Retina (tissue), 1 donor: ENCODE measurements at regions not wholly inside any gene's neighbourhood (a gene's known extent, or its start where the extent isn't known, plus 50 kb on each side); places are given as distances from the start of the nearest gene placed in this dataset.
A peak's percentile ranks its signal among the peaks of the same experiment; 100 is the strongest.
"Not testable (repeated sequence)": the region's sequence is repeated elsewhere in the genome, so short reads cannot be mapped to it uniquely, and the experiment has no call there.

Source experiments
- DNase-seq: peaks from one replicate; pipeline ENCODE4 v3.0.0-alpha.2; 2016

DNA sequence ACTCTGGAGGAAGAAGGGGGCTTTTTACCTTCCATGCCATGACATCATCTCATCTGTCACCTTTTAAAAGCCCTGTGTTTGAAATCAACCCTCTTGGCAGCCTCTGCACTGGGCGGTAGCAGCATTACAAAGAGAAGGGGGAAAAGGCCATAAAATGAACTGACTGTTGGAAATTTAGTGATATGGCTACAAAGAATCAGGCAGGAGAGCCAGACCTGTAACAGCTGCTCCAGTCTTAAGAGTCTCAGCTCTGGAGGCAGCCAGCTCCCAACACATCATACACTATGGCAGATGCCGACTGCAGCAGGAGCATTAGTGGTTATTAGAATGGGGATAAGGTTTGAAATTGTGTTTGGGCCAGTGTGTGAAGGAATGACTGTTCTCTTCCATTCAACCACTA, 257.5 kb downstream of the DMAC1 start:
- no peak for DNase-seq

DNA sequence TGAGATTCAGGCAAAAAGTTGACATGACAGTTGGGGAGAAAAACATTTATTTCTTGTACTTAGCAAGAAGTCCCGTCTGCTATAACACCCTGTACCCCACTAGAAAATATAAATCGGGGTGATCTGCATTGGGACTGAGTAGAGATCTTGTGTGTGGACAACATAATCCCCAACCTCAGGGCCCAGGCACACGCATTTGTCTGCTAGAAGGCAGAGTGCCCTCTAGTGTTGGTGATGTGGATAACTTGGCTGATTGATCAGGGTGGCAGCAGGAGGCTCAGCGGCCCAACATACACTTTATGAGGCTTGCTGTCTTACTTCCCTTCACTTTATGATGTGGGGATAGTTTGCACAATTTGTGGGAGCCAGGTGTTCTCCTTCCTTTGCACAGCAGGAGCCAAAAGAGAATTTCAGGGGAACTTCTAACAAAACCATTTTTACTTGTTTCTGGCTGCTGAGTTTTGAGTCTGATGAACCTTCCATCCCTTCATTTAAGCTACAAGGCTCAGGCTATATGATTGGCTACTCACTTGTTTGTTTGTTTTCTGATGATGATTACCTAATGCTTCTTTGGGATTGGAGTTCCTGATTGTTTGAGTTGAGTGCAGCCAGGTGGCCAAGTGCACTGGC, 263.2 kb downstream of the DMAC1 start:
- peak; percentile 36 for DNase-seq

DNA sequence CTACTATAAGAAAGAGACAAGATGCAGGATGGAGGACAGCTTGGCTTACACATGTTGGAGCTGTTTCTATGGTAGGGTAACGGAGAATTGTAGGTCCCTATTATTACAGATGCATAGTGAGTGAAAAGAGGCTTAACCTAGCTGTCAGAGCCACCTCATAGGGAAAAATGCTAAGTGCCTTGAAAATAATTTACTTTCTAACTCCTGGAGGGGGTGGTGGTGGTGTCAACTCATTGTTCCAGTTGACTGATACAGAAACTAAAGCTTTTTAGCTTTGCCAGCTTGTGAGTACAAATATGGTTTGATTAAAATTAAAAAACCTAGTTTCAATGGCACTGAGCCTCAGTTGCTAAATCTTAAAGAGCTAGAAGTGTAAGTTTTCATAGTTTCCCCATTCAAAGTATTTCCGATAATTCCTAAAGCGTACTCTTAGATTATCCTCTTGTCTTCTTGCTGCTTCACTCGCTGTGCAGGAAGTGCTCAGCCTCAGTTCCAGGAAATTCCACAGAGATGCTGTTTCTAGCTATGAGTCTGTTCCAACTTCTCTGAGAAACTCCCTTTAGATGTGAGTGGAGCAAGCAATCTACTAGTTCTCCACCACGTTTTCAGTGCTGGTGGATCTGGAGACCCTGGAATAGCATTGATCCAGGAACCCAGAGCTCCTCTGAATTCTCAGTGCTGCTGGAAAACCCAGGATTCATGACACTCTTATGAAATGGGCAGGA, 265.2 kb downstream of the DMAC1 start:
- no peak for DNase-seq

DNA sequence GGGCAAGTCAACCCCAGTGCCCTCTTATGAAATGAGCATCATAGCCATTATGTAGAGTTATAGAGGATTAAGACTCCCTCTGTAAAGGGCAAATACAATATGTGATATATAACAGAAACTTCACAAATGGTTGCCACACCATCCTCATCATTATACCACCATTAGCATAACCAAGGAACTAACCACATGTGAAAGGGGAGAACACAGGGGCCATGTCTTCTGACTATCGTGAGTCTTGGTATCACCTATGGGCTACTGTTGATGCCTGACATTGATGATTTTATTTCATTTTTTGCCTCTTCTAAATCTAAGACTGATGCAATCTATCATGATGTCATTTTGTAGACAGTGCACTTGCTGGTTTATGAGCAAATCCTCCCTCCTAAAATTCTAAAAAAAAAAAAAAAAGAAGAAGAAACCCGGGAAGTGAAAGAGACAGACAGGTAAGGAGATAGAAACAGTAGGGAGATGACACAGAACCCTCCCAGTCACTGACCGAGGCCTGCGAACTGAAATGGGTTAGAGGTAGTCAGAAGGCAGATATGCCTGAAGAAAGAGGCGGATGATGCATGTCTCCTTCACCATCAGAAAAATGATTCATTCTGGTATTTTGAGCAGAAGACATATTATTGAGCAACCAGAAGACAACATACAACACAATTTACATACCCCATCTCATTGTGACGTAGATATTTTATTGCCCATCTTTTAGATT, 266.0 kb downstream of the DMAC1 start:
- DNase-seq = no peak

DNA sequence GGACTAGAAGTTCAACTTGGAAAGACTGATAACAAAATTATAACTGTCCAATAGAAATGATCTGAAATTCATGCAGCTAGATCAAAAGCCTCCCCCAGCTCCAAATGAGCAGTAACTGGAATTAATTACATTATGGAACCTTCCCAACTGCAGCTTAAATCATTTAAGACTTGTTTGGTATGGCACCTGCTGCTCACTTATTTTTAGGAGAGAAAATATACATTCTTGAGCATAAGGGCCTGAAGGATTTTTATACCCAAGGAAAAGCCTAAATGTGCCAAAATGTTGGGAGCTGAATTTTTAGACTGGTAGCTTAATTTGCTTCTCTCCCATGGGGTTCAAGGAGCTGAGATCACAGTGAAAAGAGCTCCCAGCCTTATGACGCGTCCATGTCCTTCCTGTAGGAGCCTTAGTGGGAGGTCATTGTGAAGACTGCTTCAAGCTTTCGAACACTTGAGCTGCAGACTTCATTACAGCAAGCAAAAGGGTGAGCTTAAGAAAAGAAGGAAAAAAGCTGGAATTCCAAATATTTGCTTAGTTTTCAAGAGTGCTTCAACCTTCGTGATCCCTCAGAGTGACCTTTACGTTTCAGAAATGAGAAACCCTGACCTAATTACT, 276.0 kb downstream of the DMAC1 start:
- no peak for DNase-seq

DNA sequence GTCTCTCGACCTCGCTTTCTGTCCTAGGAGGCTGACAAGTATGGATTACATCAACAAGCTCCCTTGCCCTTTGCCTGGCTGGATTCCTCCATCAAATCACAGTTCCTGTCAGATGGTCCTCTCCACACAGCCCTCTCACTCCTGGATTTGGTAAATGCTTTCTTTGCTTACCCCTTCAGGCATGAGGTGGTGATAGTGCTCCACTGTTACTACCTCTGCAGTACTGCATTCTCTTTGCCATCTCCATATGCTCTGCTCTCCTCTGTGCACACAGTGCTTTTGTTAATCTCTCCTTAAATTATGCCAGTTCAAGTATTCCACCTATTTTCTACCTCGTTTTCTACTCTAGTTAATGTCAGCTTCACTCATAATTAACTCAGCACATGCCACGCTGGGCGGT, 279.2 kb downstream of the DMAC1 start:
- DNase-seq = no peak

DNA sequence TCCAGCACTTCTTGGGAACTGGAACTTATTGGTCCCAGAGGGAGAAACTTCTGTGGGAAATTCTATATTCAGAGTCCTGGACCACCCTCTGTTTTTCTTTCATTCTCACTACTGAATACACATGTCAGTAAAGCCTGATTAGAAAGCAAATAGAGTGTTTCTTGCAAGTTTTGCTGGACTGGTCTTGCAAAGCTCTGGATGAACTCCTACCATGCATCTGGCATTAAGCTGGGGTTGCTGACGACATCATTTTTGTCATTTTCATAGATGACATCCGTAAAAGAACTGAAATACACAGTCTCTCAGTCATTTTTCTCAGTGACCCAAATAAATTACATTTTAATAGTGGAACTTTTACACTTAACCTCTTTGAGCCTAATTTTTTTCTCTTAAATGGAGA, 283.2 kb downstream of the DMAC1 start:
- no peak for DNase-seq

DNA sequence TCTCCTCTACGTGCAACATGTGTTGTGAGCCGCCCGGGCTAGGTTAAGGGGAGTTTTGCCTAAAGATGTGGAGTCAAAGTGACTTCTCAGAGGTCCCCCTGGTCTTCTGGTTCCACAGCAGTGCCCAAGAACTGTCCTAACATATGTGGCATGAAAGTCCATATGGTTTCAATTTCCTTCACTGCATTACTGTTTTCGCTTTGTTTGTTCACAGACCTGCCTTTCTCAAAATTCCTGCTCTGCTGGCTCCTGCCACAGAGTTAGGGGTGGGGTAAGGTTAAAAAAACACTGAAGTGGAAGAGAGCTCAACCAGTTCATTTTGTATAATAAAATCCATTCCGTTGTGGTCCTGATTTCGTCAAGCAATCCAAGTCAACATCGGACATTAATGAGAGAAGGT, 289.4 kb downstream of the DMAC1 start:
- DNase-seq = no peak

DNA sequence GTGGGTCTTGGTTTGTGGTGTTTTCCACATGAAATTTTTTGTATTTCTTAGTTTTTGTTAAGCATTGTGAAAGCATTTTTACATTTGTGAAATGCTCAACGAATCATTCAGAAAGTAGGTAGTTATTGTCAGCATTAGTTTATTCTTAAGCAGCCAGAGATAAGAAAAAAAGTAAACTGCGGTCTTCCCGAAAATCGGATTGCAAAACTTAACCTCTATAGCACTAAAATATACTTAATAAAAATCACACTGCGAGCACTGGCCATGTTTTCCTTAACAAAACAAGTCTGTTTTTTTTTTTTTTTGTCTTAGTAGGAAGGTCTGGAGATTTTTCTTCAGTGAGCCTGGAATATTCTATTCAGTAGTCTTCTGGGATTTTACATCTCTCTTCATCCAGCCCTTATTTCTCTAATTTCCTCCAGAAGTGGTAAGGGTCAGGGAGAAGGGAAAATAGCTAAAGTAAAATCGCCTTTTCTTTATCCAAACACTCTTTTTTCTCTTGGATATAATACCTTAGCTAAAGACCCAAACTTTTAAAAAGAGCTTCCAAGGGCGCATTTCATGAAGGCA, 289.9 kb downstream of the DMAC1 start:
- DNase-seq = no peak

DNA sequence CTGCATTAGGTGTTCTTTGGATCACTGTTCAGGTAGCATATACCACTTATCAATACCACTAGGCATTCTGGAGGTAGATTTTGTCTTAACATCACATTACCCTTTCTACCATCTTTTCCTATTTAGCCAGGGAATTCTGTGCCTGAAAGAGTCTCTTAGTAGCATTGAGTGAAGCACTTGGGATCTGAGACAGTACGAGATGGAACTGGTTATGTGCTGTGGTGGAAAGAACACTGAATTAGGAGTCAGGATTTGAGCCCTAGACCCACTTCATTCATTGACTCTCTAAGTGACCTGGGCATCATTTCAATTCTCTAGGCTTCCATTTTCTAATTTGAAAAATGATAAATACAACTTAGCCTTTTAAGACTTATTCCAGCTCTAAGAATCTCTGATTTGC, 291.1 kb downstream of the DMAC1 start:
- no peak for DNase-seq

DNA sequence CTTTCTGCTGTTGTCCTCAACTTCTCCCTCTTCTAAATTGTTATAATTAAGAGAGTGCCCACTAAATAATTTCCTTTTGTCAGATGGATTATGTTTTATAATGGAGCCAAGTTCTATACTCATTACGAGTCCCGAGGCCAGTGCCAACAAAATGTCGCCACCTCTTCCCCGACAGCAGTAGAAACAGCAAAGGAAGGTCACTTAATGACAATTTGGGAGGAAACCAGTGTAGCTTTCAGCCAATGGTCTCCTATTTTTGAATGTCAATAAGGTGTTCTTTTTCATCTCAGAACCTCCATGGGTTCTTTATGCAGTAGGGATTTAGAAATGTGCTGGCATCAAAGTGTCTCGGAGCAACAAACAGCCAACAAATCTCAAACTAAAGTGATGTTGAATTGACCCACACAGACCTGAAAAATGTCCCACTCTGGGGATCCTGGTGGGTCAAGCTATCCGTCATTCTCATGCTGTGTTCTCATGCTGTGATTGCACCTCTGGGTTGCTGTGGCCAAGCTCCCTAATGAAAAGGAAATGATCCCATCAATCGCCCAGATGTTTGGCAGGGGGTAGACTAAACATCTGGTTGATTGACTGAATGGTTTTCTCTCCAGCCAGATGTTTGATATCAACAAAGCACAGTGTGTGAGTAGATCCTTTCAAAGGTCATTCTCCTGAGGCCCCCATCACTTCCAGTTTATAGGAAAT, 291.9 kb downstream of the DMAC1 start:
- DNase-seq = no peak

DNA sequence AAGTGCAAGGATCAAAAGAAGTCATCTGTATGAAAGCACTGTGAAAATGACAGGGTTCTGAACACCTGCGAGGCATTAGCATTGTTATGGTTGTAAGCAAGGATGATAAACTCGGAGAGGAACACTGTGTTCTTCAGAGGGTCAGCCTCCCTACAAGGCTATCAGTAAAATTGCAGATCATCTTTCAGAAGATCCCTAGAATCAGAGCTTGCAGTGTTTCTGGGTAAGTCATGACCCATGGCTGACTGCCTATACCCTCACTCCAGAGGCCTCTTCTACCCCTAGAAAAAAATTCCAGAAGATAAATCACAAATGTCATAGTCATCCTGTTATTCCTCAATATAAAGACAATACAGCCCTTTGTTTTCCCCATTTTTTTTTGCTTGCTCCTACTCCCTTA, 292.6 kb downstream of the DMAC1 start:
- no peak for DNase-seq

DNA sequence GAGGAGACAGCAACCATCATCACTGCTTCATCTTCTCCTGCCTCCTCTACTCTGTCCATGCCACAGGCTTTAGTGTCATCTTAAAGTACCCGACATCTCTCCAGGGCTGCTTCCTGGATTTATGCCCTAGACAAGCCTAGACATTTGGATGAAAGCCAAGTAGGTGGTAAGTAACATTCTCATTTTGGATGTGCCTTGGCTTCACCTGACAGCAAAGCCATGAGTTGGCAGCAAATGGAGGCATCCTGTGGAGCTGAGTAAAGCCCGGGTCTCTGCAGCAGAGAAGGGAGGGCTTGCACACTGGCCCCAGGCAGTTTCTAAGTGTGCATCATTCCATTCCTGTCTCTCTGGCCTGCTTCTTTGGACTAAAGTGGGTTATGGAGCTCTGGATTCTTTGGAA, 299.1 kb downstream of the DMAC1 start:
- no peak for DNase-seq

DNA sequence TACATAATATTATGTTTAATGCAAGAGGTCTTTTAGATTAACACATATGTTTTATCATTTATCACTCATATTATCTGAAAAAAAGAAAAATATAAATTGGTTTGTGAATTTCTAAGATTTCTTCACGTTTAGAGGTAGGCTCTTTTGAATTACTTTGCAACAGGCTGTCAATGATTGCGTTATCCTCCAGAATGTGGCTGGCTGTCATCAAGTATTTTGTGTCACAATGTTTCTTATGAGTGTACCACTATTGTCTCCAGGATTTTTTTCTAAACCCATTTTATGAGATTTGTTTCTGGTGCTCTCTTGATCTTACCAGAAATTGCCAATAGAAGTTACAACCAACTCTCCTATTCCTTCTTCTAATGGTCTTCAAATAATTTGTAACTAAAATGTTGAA, 307.9 kb downstream of the DMAC1 start:
- no peak for DNase-seq

DNA sequence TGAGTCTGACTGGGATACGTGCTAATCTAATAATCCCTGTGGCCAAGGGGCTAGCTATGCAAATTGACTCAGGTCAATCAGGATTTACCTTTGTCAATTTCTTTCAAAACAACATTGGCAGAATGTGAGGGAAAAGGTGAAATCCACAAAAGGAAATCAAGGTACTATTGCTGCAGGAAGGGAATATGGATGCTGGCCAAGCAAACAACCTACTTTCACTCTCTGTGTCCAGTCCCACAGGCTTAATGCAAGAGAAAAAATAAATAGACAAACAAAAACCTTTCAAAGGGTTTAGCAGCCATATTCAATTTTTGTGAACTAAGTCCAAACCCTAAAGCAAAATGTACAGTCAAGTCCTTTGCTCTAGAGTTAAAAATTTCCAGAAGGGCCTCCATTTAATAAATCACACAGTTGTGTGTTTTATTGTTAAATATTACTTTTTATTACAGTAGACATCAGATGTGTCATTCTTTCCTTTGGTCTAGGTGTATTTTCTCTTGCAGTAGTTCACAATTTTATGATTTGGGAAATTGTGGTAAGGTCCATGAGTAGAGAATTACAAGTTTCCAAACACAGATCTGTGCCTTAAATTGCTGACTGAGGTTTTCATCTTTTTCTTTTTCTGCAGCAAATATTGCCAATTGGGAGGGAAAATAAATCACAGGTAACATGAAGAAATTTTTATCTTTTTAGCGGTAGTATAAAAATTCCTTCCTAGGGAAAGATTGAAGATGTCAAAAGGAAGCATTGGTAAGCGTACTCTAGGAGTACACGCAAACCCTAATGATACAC, 309.1 kb downstream of the DMAC1 start:
- no peak for DNase-seq

DNA sequence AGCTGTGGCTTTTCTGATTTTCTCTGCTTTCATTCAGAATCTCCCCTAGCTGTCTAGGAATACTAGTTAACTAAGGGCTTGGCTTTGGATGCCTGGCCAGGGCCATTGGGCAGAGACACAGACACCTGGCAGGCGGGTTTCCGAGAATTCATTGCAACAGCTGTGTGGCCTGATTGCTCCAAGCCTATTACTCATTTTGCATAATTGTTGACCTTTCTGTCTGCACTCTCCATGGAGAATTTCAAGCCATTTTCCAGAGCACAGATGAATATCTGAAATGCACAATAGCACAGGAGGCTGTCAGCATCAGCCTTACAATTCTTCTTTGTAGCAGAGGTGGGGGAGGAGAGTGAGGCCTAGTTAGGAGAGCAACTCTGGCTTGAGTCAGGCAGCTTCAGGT, 310.5 kb downstream of the DMAC1 start:
- no peak for DNase-seq

DNA sequence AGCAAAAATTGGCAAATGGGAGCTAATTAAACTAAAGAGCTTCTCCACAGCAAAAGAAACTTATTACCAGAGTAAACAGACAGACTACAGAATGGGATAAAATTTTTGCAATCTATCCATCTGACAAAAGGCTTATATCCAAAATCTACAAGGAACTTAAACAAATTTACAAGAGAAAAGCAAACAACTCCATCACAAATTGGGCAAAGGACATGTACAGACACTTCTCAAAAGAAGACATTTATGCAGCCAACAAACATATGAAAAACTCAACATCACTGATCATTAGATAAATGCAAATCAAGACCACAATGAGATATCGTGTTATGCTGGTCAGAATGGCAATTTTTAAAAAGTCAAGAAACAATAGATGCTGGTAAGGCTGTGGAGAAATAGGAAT, 315.6 kb downstream of the DMAC1 start:
- not testable (repeated sequence) for DNase-seq

DNA sequence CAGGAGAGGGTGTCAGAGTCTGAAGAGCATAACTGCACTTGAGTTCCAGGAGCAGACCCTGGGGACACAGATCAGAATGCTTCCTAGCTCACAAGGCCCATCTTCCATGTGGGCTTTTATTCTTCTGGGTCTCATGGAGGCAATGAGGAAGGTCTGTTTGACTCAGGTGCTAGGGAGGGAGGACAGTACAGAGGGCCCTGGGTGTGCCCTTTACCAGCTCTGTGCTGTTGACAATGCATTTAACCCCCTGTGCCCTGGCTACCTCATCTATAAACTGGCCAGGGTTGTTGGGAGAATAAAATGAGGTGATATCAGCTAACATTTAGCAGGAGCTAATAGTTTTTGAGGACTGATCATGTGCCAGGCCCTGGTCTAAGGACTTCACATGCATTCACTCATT, 318.0 kb downstream of the DMAC1 start:
- no peak for DNase-seq

DNA sequence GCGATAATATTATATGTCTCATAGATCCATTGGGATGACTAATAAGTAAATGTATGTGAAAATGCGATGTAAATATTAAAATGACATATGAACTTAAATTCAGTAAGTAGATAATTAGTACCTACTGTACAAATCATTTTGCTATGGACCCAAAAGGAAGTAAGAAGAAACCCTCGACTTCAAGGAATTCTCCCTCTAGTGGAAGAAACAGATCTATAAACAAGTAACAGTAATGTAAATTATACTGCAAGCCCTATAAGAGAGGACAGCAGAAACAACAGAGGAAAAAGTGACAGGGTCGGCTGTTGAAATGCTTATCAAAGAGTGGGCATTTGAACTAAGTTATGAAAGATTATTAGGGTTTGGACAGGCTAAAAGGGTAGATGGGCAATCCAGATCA, 320.3 kb downstream of the DMAC1 start:
- DNase-seq = no peak

DNA sequence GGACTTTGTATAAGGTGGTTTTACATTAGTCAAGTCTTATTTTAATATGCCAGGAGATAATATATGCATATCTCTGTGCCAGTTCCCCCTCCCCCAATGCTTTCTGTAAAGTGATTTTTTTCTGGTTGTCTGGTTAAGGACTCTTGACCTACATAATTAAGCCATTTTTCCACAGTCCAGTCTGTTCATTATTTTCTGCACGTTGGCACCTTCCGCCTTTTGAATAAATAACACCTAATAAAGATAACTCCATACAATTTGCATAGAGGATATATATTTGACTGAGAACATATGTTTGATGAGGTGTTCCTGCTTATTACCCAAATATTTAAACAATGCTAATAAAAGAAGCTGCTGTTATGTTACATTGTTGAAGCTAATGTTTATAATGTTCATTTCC, 320.9 kb downstream of the DMAC1 start:
- no peak for DNase-seq

DNA sequence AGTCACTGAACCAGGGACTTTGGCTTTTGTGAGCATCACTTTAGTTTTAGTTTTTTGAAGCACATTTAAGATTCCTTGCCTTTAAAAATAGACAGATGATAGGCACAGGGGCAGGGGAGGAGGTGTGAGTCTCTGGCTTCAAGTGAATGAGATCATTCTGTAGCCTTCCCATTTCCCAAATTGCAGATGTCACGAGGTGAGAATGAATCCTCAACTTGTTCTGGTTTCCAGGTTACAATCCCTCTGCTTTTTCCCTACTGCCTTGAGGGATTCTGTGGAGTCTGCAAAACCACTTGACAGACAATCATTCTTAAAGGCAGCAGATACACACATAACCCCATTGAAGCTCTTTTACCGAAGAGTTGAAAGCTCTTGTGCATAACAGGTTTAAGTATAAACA, 332.4 kb downstream of the DMAC1 start:
- DNase-seq = no peak

DNA sequence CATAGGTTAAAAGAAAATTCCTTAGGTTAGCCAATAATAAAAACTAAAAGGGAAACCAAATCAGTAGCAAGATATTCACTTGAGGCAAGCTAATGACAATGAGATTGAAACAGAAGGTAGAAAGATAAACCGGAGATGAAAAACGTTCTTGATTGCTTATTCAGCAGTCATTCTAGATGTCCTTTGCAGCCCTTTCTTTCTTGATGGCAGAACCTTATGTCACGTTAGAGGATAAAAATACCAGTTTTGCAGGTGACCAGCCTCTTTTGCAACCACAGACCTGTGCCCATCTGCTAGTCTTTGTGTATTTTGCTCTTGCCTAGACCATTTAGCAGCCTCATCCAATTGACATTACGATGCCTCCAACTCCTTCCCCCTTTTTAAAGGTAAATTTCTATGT, 337.8 kb downstream of the DMAC1 start:
- no peak for DNase-seq
